ENCODE measurements at regions not wholly inside any gene's neighbourhood (a gene's known extent, or its start where the extent isn't known, plus 50 kb on each side); places are given as distances from the start of the nearest gene placed in this dataset.

- TF ChIP-seq ZSCAN18 (tag by site-specific recombination; IDR thresholded peaks at IDR 0.05): no peak
- TF ChIP-seq ZNF624 (tag by site-specific recombination; IDR thresholded peaks at IDR 0.05): no peak
- no peak for TF ChIP-seq ZNF585B (tag by site-specific recombination; IDR thresholded peaks at IDR 0.05)
- no peak for TF ChIP-seq ZNF768 (tag by site-specific recombination; IDR thresholded peaks at IDR 0.05)
- no peak for TF ChIP-seq ZIC2 (tag by site-specific recombination; IDR thresholded peaks at IDR 0.05)
- Histone ChIP-seq H3K4me1 (ENCODE audit: control insufficient read depth, insufficient read depth, low read length) (no peaks in the 10 kb centered on the region), H3K4me3 (ENCODE audit: low read depth, low read length) (no peak overlapping the region), H3K36me3 (ENCODE audit: control insufficient read depth in 2 of 2, insufficient read depth in 1 of 2, low read length in 2 of 2) (no peaks in the 10 kb centered on the region), H3K9me3 (ENCODE audit: control insufficient read depth, insufficient read depth, low read depth, low read length) (no peaks in the 10 kb centered on the region), H3K27ac (ENCODE audit: extremely low read depth, low read depth, low read length) (no peak overlapping the region)
- CTCF ChIA-PET: no interaction called here
- POLR2A ChIA-PET: no interaction called here
Measured at GRCh38 chr12:100718187-100718586, 76.4 kb upstream of the ANO4 start.

GRCh38 chr12:100720016-100720654, 74.4 kb upstream of the ANO4 start:
- POLR2A ChIA-PET: no interaction called here
- TF ChIP-seq MZF1 (tag by site-specific recombination; IDR thresholded peaks at IDR 0.05; ENCODE audit: borderline replicate concordance) (no peak), ZNF394 (tag by site-specific recombination; IDR thresholded peaks at IDR 0.05; ENCODE audit: borderline replicate concordance) (no peak), ZNF785 (tag by site-specific recombination; IDR thresholded peaks at IDR 0.05) (no peak), ZNF341 (tag by site-specific recombination; IDR thresholded peaks at IDR 0.05; ENCODE audit: low read depth) (no peak), ZNF169 (tag by site-specific recombination; IDR thresholded peaks at IDR 0.05) (no peak), ZSCAN18 (tag by site-specific recombination; IDR thresholded peaks at IDR 0.05) (no peak), ZNF514 (tag by site-specific recombination; IDR thresholded peaks at IDR 0.05) (no peak), ZNF529 (tag by site-specific recombination; IDR thresholded peaks at IDR 0.05; ENCODE audit: insufficient replicate concordance) (no peak), BCL11A (tag by site-specific recombination; IDR thresholded peaks at IDR 0.05; ENCODE audit: low read depth) (no peak)
- no peak overlapping the region for H3K4me3 ChIP-seq (ENCODE audit: low read depth, low read length)
- CTCF ChIA-PET: interaction anchor here (1.6 to 2.6 kb wide), 2 partner anchors 14 to 15 kb away, joined by 4 to 8 read pairs; no protein-coding TSS in a partner anchor
- H3K4me1 ChIP-seq (ENCODE audit: control insufficient read depth, insufficient read depth, low read length): no peaks in the 10 kb centered on the region
- no peaks in the 10 kb centered on the region for H3K36me3 ChIP-seq (ENCODE audit: control insufficient read depth in 2 of 2, insufficient read depth in 1 of 2, low read length in 2 of 2)
- H3K9me3 ChIP-seq (ENCODE audit: control insufficient read depth, insufficient read depth, low read depth, low read length): no peaks in the 10 kb centered on the region
- H3K27ac ChIP-seq (ENCODE audit: extremely low read depth, low read depth, low read length): no peak overlapping the region

- Histone ChIP-seq H3K4me1 (ENCODE audit: control insufficient read depth, insufficient read depth, low read length) (no peaks in the 10 kb centered on the region), H3K36me3 (ENCODE audit: control insufficient read depth in 2 of 2, insufficient read depth in 1 of 2, low read length in 2 of 2) (no peaks in the 10 kb centered on the region), H3K4me3 (ENCODE audit: low read depth, low read length) (no peak overlapping the region), H3K27ac (ENCODE audit: extremely low read depth, low read depth, low read length) (no peak overlapping the region), H3K9me3 (ENCODE audit: control insufficient read depth, insufficient read depth, low read depth, low read length) (no peaks in the 10 kb centered on the region)
- TF ChIP-seq HOXC10 (CRISPR knock-in tag; IDR thresholded peaks at IDR 0.05): no peak
- TF ChIP-seq ZNF621 (tag by site-specific recombination; IDR thresholded peaks at IDR 0.05): no peak
- ChIA-PET CTCF (interaction anchor here (0.6 to 2.6 kb wide), 2 partner anchors 13 to 1333 kb away, joined by 3 to 8 read pairs; no protein-coding TSS in a partner anchor), POLR2A (no interaction called here)
Measured at GRCh38 chr12:100721169-100721568, 73.4 kb upstream of the ANO4 start.

- Histone ChIP-seq H3K9me3 (ENCODE audit: control insufficient read depth, insufficient read depth, low read depth, low read length) (no peaks in the 10 kb centered on the region), H3K4me3 (ENCODE audit: low read depth, low read length) (no peak overlapping the region), H3K27ac (ENCODE audit: extremely low read depth, low read depth, low read length) (no peak overlapping the region), H3K36me3 (ENCODE audit: control insufficient read depth in 2 of 2, insufficient read depth in 1 of 2, low read length in 2 of 2) (no peaks in the 10 kb centered on the region), H3K4me1 (ENCODE audit: control insufficient read depth, insufficient read depth, low read length) (no peaks in the 10 kb centered on the region)
- ChIA-PET POLR2A (no interaction called here), CTCF (interaction anchor here (0.7 kb wide), 1 partner anchor 489 kb away, joined by 3 read pairs; no protein-coding TSS in a partner anchor)
- no peak for TF ChIP-seq ZNF639 (tag by site-specific recombination; IDR thresholded peaks at IDR 0.05)
Measured at GRCh38 chr12:100724071-100724470, 70.5 kb upstream of the ANO4 start.
